ENCODE measurements at regions not wholly inside any gene's neighbourhood (a gene's known extent, or its start where the extent isn't known, plus 50 kb on each side); places are given as distances from the start of the nearest gene placed in this dataset.

GRCh38 chr16:18072161-18072560 lies 264.4 kb downstream of the NPIPA8 start:
- TF ChIP-seq CTCF (IDR thresholded peaks at IDR 0.05; ENCODE audit: low read depth, low read length), result no peak
- no peak overlapping the region for H3K4me3 ChIP-seq (ENCODE audit: low read depth, low read length)

GRCh38 chr16:18069683-18070082 lies 266.9 kb downstream of the NPIPA8 start:
- TF ChIP-seq CTCF (IDR thresholded peaks at IDR 0.05; ENCODE audit: low read depth, low read length), result no peak
- no peak overlapping the region for H3K4me3 ChIP-seq (ENCODE audit: low read depth, low read length)

- no peak overlapping the region for H3K4me3 ChIP-seq (ENCODE audit: low read depth, low read length)
- no peak for TF ChIP-seq CTCF (IDR thresholded peaks at IDR 0.05; ENCODE audit: low read depth, low read length)
These were observed 268.1 kb downstream of the NPIPA8 start for GRCh38 chr16:18068477-18068876.

GRCh38 chr16:18062713-18063112 lies 273.8 kb downstream of the NPIPA8 start:
- no peak overlapping the region for H3K4me3 ChIP-seq (ENCODE audit: low read depth, low read length)
- TF ChIP-seq CTCF (IDR thresholded peaks at IDR 0.05; ENCODE audit: low read depth, low read length), result no peak

GRCh38 chr16:18060351-18060750 lies 276.2 kb downstream of the NPIPA8 start:
- no peak overlapping the region for H3K4me3 ChIP-seq (ENCODE audit: low read depth, low read length)
- TF ChIP-seq CTCF (IDR thresholded peaks at IDR 0.05; ENCODE audit: low read depth, low read length), result no peak

GRCh38 chr16:18059577-18059976 lies 277.0 kb downstream of the NPIPA8 start:
- TF ChIP-seq CTCF (IDR thresholded peaks at IDR 0.05; ENCODE audit: low read depth, low read length), result no peak
- H3K4me3 ChIP-seq (ENCODE audit: low read depth, low read length), result no peak overlapping the region

GRCh38 chr16:18059089-18059488 lies 277.4 kb downstream of the NPIPA8 start:
- no peak for TF ChIP-seq CTCF (IDR thresholded peaks at IDR 0.05; ENCODE audit: low read depth, low read length)
- no peak overlapping the region for H3K4me3 ChIP-seq (ENCODE audit: low read depth, low read length)

All from WI38 (cell line).